ENCODE measurements at regions not wholly inside any gene's neighbourhood (a gene's known extent, or its start where the extent isn't known, plus 50 kb on each side); places are given as distances from the start of the nearest gene placed in this dataset.

- H3K4me3 ChIP-seq (ENCODE audit: low read depth, low read length, poor library complexity, severe bottlenecking), result no peak overlapping the region
- no peaks in the 10 kb centered on the region for H3K27me3 ChIP-seq (ENCODE audit: insufficient read depth, low read length)
- H3K4me1 ChIP-seq (ENCODE audit: insufficient read depth, low read length, severe bottlenecking), result no peaks in the 10 kb centered on the region
- no peak overlapping the region for H3K27ac ChIP-seq (ENCODE audit: low read depth, low read length, poor library complexity, severe bottlenecking)
- no peak overlapping the region for H3K4me2 ChIP-seq (ENCODE audit: low read length)
- H3K79me2 ChIP-seq (ENCODE audit: insufficient read depth, low read length), result no peaks in the 10 kb centered on the region
- H3K9me2 ChIP-seq (ENCODE audit: low read depth, low read length), result no peaks in the 10 kb centered on the region
- H3K9me3 ChIP-seq (ENCODE audit: low read length), result no peaks in the 10 kb centered on the region
- H4K20me1 ChIP-seq (ENCODE audit: insufficient read depth, low read length), result no peaks in the 10 kb centered on the region
- no peak overlapping the region for H2AFZ ChIP-seq (ENCODE audit: low read length)
- H3K9ac ChIP-seq (ENCODE audit: low read length), result no peak overlapping the region
- TF ChIP-seq CTCF (IDR thresholded peaks at IDR 0.05; ENCODE audit: low read length), result no peak
- no peak for TF ChIP-seq EZH2 (IDR thresholded peaks at IDR 0.05; ENCODE audit: borderline replicate concordance, low read length)
- H3F3A ChIP-seq (ENCODE audit: insufficient read depth, low read length), result no peaks in the 10 kb centered on the region
- no peaks in the 10 kb centered on the region for H3K36me3 ChIP-seq (ENCODE audit: insufficient read depth, low read length)
Measured at GRCh38 chr5:6081727-6082210, 296.6 kb downstream of the MED10 start.

- Histone ChIP-seq H3K27ac (ENCODE audit: low read depth, low read length, poor library complexity, severe bottlenecking) (no peak overlapping the region), H3F3A (ENCODE audit: insufficient read depth, low read length) (no peaks in the 10 kb centered on the region), H3K9me3 (ENCODE audit: low read length) (no peaks in the 10 kb centered on the region), H3K4me3 (ENCODE audit: low read depth, low read length, poor library complexity, severe bottlenecking) (no peak overlapping the region), H3K9me2 (ENCODE audit: low read depth, low read length) (no peaks in the 10 kb centered on the region), H2AFZ (ENCODE audit: low read length) (no peak overlapping the region), H3K9ac (ENCODE audit: low read length) (no peak overlapping the region), H3K36me3 (ENCODE audit: insufficient read depth, low read length) (no peaks in the 10 kb centered on the region), H3K4me2 (ENCODE audit: low read length) (no peak overlapping the region), H3K79me2 (ENCODE audit: insufficient read depth, low read length) (no peaks in the 10 kb centered on the region), H3K4me1 (ENCODE audit: insufficient read depth, low read length, severe bottlenecking) (no peaks in the 10 kb centered on the region), H3K27me3 (ENCODE audit: insufficient read depth, low read length) (no peaks in the 10 kb centered on the region), H4K20me1 (ENCODE audit: insufficient read depth, low read length) (no peaks in the 10 kb centered on the region)
- TF ChIP-seq EZH2 (IDR thresholded peaks at IDR 0.05; ENCODE audit: borderline replicate concordance, low read length) (no peak), CTCF (IDR thresholded peaks at IDR 0.05; ENCODE audit: low read length) (no peak)
Measured at GRCh38 chr5:6080930-6081726, 297.2 kb downstream of the MED10 start.

GRCh38 chr5:6080436-6080835 is 297.9 kb downstream of the MED10 start:
- Histone ChIP-seq H3K27ac (ENCODE audit: low read depth, low read length, poor library complexity, severe bottlenecking) (no peak overlapping the region), H3K4me3 (ENCODE audit: low read depth, low read length, poor library complexity, severe bottlenecking) (no peak overlapping the region), H3K4me2 (ENCODE audit: low read length) (no peak overlapping the region), H3K36me3 (ENCODE audit: insufficient read depth, low read length) (no peaks in the 10 kb centered on the region), H3K9me2 (ENCODE audit: low read depth, low read length) (no peaks in the 10 kb centered on the region), H3K79me2 (ENCODE audit: insufficient read depth, low read length) (no peaks in the 10 kb centered on the region), H3K9ac (ENCODE audit: low read length) (no peak overlapping the region), H3F3A (ENCODE audit: insufficient read depth, low read length) (no peaks in the 10 kb centered on the region), H2AFZ (ENCODE audit: low read length) (no peak overlapping the region), H4K20me1 (ENCODE audit: insufficient read depth, low read length) (no peaks in the 10 kb centered on the region), H3K4me1 (ENCODE audit: insufficient read depth, low read length, severe bottlenecking) (no peaks in the 10 kb centered on the region), H3K9me3 (ENCODE audit: low read length) (no peaks in the 10 kb centered on the region), H3K27me3 (ENCODE audit: insufficient read depth, low read length) (no peaks in the 10 kb centered on the region)
- TF ChIP-seq CTCF (IDR thresholded peaks at IDR 0.05; ENCODE audit: low read length) (no peak), EZH2 (IDR thresholded peaks at IDR 0.05; ENCODE audit: borderline replicate concordance, low read length) (no peak)
